ENCODE measurements at regions not wholly inside any gene's neighbourhood (a gene's known extent, or its start where the extent isn't known, plus 50 kb on each side); places are given as distances from the start of the nearest gene placed in this dataset.
"Not testable (repeated sequence)": the region's sequence is repeated elsewhere in the genome, so short reads cannot be mapped to it uniquely, and the experiment has no call there.

GRCh38 chr3:127412578-127413317, 124.9 kb upstream of the PRR20G start:
- TF ChIP-seq CTCF (IDR thresholded peaks at IDR 0.05; ENCODE audit: low read depth, low read length) = no peak
- no peak for DNase-seq (ENCODE audit: extremely low read depth, low read depth)

GRCh38 chr3:127411875-127412274, 124.0 kb upstream of the PRR20G start:
- not testable (repeated sequence) for DNase-seq (ENCODE audit: extremely low read depth, low read depth)

GRCh38 chr3:127411083-127411727, 123.4 kb upstream of the PRR20G start:
- no peak for DNase-seq (ENCODE audit: extremely low read depth, low read depth)
- no peak for TF ChIP-seq CTCF (IDR thresholded peaks at IDR 0.05; ENCODE audit: low read depth, low read length)

- DNase-seq (ENCODE audit: extremely low read depth, low read depth) = no peak
Observed at GRCh38 chr3:127410678-127411077, 122.8 kb upstream of the PRR20G start.

GRCh38 chr3:127410137-127410488, 122.3 kb upstream of the PRR20G start:
- DNase-seq (ENCODE audit: extremely low read depth, low read depth) = no peak
- no peak for TF ChIP-seq CTCF (IDR thresholded peaks at IDR 0.05; ENCODE audit: low read depth, low read length)

More at GRCh38 chr3:127410678-127411077, 122.8 kb upstream of the PRR20G start:
- TF ChIP-seq CTCF (IDR thresholded peaks at IDR 0.05; ENCODE audit: low read depth, low read length) = no peak

- no peak for TF ChIP-seq CTCF (IDR thresholded peaks at IDR 0.05; ENCODE audit: low read depth, low read length)
- no peak for DNase-seq (ENCODE audit: extremely low read depth, low read depth)
Observed at GRCh38 chr3:127409421-127410136, 121.7 kb upstream of the PRR20G start.

GRCh38 chr3:127408684-127409420, 121.0 kb upstream of the PRR20G start:
- DNase-seq (ENCODE audit: extremely low read depth, low read depth) = no peak
- TF ChIP-seq CTCF (IDR thresholded peaks at IDR 0.05; ENCODE audit: low read depth, low read length) = no peak

All from AG09319 (cell line).